ENCODE measurements at regions not wholly inside any gene's neighbourhood (a gene's known extent, or its start where the extent isn't known, plus 50 kb on each side); places are given as distances from the start of the nearest gene placed in this dataset.

GRCh38 chr4:152009031-152009670 lies 248.3 kb upstream of the GATB start:
- Histone ChIP-seq H3K9me3 (peaks cover 0 to 11% (median 0%) of the 10 kb centered on the region in 11 donors), H3K4me3 (no peak overlapping the region), H3K27me3 (no peaks in the 10 kb centered on the region), H3K4me1 (peaks cover 0 to 15% (median 12%) of the 10 kb centered on the region in 9 donors), H3K36me3 (no peaks in the 10 kb centered on the region), H3K27ac (no peak overlapping the region)
- 68 to 74% methylated on average over 6 of the region's 6 CpGs for WGBS, 2 donors
- DNase-seq (no peak), ATAC-seq (no peak)
- TF ChIP-seq CTCF (IDR thresholded peaks at IDR 0.05): no peak
- intact Hi-C loops (cut with DNase I): no loop called here

- DNase-seq: no peak
- TF ChIP-seq CTCF (IDR thresholded peaks at IDR 0.05): no peak
Observed at GRCh38 chr4:152007111-152007510, 246.3 kb upstream of the GATB start.

GRCh38 chr4:152004801-152005200 lies 244.0 kb upstream of the GATB start:
- TF ChIP-seq CTCF (IDR thresholded peaks at IDR 0.05): no peak

More at GRCh38 chr4:152007111-152007510, 246.3 kb upstream of the GATB start:
- intact Hi-C loops (cut with DNase I): no loop called here
- H3K9me3 ChIP-seq: no peaks in the 10 kb centered on the region
- no peaks in the 10 kb centered on the region for H3K27me3 ChIP-seq
- peaks cover 0 to 15% (median 9%) of the 10 kb centered on the region in 9 donors for H3K4me1 ChIP-seq
- no peak for ATAC-seq
- H3K27ac ChIP-seq: no peak overlapping the region
- H3K4me3 ChIP-seq: no peak overlapping the region
- no peaks in the 10 kb centered on the region for H3K36me3 ChIP-seq
- 83 to 86% methylated on average over 3 of the region's 3 CpGs for WGBS, 2 donors

GRCh38 chr4:152000518-152000917 lies 239.7 kb upstream of the GATB start:
- intact Hi-C loops (cut with DNase I): no loop called here
- no peaks in the 10 kb centered on the region for H3K27me3 ChIP-seq
- H3K9me3 ChIP-seq: no peaks in the 10 kb centered on the region
- no peak for ATAC-seq
- no peak for TF ChIP-seq CTCF (IDR thresholded peaks at IDR 0.05)
- H3K36me3 ChIP-seq: no peaks in the 10 kb centered on the region
- no peak overlapping the region for H3K27ac ChIP-seq
- H3K4me1 ChIP-seq: no peaks in the 10 kb centered on the region
- no peak for DNase-seq
- no peak overlapping the region for H3K4me3 ChIP-seq

More at GRCh38 chr4:152004801-152005200, 244.0 kb upstream of the GATB start:
- no peak overlapping the region for H3K4me3 ChIP-seq
- H3K4me1 ChIP-seq: peaks cover 0 to 9% (median 0%) of the 10 kb centered on the region in 9 donors
- DNase-seq (no peak), ATAC-seq (no peak)
- 57 to 71% methylated on average over 7 of the region's 7 CpGs for WGBS, 2 donors
- no peaks in the 10 kb centered on the region for H3K27me3 ChIP-seq
- no peak overlapping the region for H3K27ac ChIP-seq
- intact Hi-C loops (cut with DNase I): no loop called here
- H3K9me3 ChIP-seq: no peaks in the 10 kb centered on the region
- no peaks in the 10 kb centered on the region for H3K36me3 ChIP-seq

Data from heart right ventricle (tissue), 16 donors.